Esophagus squamous epithelium (tissue), 5 donors: ENCODE measurements at regions not wholly inside any gene's neighbourhood (a gene's known extent, or its start where the extent isn't known, plus 50 kb on each side); places are given as distances from the start of the nearest gene placed in this dataset.

Experiments
- DNase-seq: peaks from one replicate; lab custom pipeline; 2025; lab: John Stamatoyannopoulos, UW
- H3K27ac ChIP-seq, 4 donors: fragments of 200-600 bp; sonication (generic); one replicate each; pipeline ENCODE4 v1.5.1; 2016 to 2019; ENCODE audit warnings: mild to moderate bottlenecking in 1 of 4
- H3K27me3 ChIP-seq, 4 donors: fragments of 200-600 bp; sonication (generic); 1 replicate in 3 of 4; 2 replicates in 1 of 4; pipeline versions ENCODE4 v1.5.1 to v1.6.0; 2017 to 2021; ENCODE audit warnings: antibody characterized with exemption in 1 of 4
- H3K36me3 ChIP-seq, 3 donors: fragments of 200-600 bp; sonication (generic); one replicate each; pipeline ENCODE4 v1.5.1; 2016 to 2019
- H3K4me1 ChIP-seq, 3 donors: fragments of 200-600 bp; sonication (generic); one replicate each; pipeline ENCODE4 v1.5.1; 2017 to 2019
- H3K4me3 ChIP-seq, 4 donors: fragments of 200-600 bp; sonication (generic); 1 replicate in 3 of 4; 2 replicates in 1 of 4; pipeline ENCODE4 v1.5.1; 2016 to 2019; ENCODE audit warnings: mild to moderate bottlenecking in 2 of 4, moderate library complexity in 1 of 4
- H3K9me3 ChIP-seq, 3 donors: fragments of 200-600 bp; sonication (generic); one replicate each; pipeline ENCODE4 v1.5.1; 2016 to 2019
- CTCF ChIP-seq, 6 experiments: fragments of 450-650 bp in 4 of 6; fragments of 200-600 bp in 2 of 6; sonication (generic) in 2 of 6; IDR thresholded peaks; one replicate each; pipeline ENCODE4 v1.5.1; 2016 to 2019; ENCODE audit warnings: antibody characterized with exemption in 6 of 6, mild to moderate bottlenecking in 4 of 6, moderate library complexity in 4 of 6
- POLR2A ChIP-seq, 4 donors: fragments of 450-650 bp; IDR thresholded peaks; one replicate each; pipeline ENCODE4 v1.6.1; 2017; ENCODE audit warnings: antibody characterized with exemption in 4 of 4, mild to moderate bottlenecking in 4 of 4, moderate library complexity in 3 of 4
- WGBS, 2 donors: methylation state at CpG; one replicate each; pipeline ENCODE4 v1.1.5; 2018; 5-methylcytosine and 5-hydroxymethylcytosine counted together
- intact Hi-C: fragments of 100-400 bp; cut with DNase I; formaldehyde crosslinking; loops from one replicate; pipeline ENCODE4 v1.15.0; 2022
- donor health status: DM: yes; HTN: yes; CAD: no.

GRCh38 chr5:74295141-74295540, 345.4 kb downstream of the ENC1 start:
- no peaks in the 10 kb centered on the region for H3K9me3 ChIP-seq
- TF ChIP-seq POLR2A (IDR thresholded peaks at IDR 0.05) (no peak), CTCF (IDR thresholded peaks at IDR 0.05) (no peak)
- H3K4me3 ChIP-seq, result no peak overlapping the region
- no peak for DNase-seq
- no peaks in the 10 kb centered on the region for H3K27me3 ChIP-seq
- H3K4me1 ChIP-seq, result peaks cover 0 to 35% (median 3%) of the 10 kb centered on the region in 3 donors
- intact Hi-C loops, result no loop called here
- no peak overlapping the region for H3K27ac ChIP-seq
- no peaks in the 10 kb centered on the region for H3K36me3 ChIP-seq
- 82 to 95% methylated on average over 3 of the region's 3 CpGs for WGBS, 2 donors

- intact Hi-C loops, result no loop called here
- H3K27ac ChIP-seq, result peak overlapping the region in 1 of 4 donors; percentile 9
- H3K36me3 ChIP-seq, result no peaks in the 10 kb centered on the region
- H3K4me1 ChIP-seq, result peaks cover 0 to 41% (median 8%) of the 10 kb centered on the region in 3 donors
- no peaks in the 10 kb centered on the region for H3K27me3 ChIP-seq
- TF ChIP-seq CTCF (IDR thresholded peaks at IDR 0.05) (no peak), POLR2A (IDR thresholded peaks at IDR 0.05) (no peak)
- H3K4me3 ChIP-seq, result no peak overlapping the region
- DNase-seq, result no peak
- H3K9me3 ChIP-seq, result no peaks in the 10 kb centered on the region
- WGBS, 2 donors, result 54 to 63% methylated on average over 6 of the region's 6 CpGs
These were observed 346.3 kb downstream of the ENC1 start for GRCh38 chr5:74294231-74294705.

GRCh38 chr5:74293182-74293581, 347.3 kb downstream of the ENC1 start:
- H3K9me3 ChIP-seq, result no peaks in the 10 kb centered on the region
- DNase-seq, result no peak
- no peak overlapping the region for H3K4me3 ChIP-seq
- no peaks in the 10 kb centered on the region for H3K27me3 ChIP-seq
- WGBS, 2 donors, result 46 to 67% methylated on average over 5 of the region's 5 CpGs
- H3K36me3 ChIP-seq, result no peaks in the 10 kb centered on the region
- H3K4me1 ChIP-seq, result peaks cover 0 to 45% (median 10%) of the 10 kb centered on the region in 3 donors
- peak overlapping the region in 1 of 4 donors; percentile 41 for H3K27ac ChIP-seq
- TF ChIP-seq CTCF (IDR thresholded peaks at IDR 0.05) (no peak), POLR2A (IDR thresholded peaks at IDR 0.05) (no peak)
- intact Hi-C loops, result no loop called here

GRCh38 chr5:74290634-74291241, 349.8 kb downstream of the ENC1 start:
- no peaks in the 10 kb centered on the region for H3K9me3 ChIP-seq
- H3K4me3 ChIP-seq, result no peak overlapping the region
- H3K36me3 ChIP-seq, result no peaks in the 10 kb centered on the region
- peaks cover 0 to 37% (median 10%) of the 10 kb centered on the region in 3 donors for H3K4me1 ChIP-seq
- intact Hi-C loops, result no loop called here
- TF ChIP-seq CTCF (IDR thresholded peaks at IDR 0.05), result no peak
- TF ChIP-seq POLR2A (IDR thresholded peaks at IDR 0.05), result no peak
- WGBS, 2 donors, result 56 to 83% methylated on average over 1 of the region's 1 CpG
- H3K27me3 ChIP-seq, result no peaks in the 10 kb centered on the region
- DNase-seq, result no peak
- no peak overlapping the region for H3K27ac ChIP-seq

GRCh38 chr5:74289691-74290090, 350.8 kb downstream of the ENC1 start:
- DNase-seq, result no peak
- peak overlapping the region in 3 of 4 donors; percentile 63 to 82 (median 77) for H3K27ac ChIP-seq
- no peak overlapping the region for H3K4me3 ChIP-seq
- WGBS, 2 donors, result 13 to 18% methylated on average over 1 of the region's 1 CpG
- H3K4me1 ChIP-seq, result peaks cover 0 to 37% (median 10%) of the 10 kb centered on the region in 3 donors
- H3K36me3 ChIP-seq, result no peaks in the 10 kb centered on the region
- intact Hi-C loops, result no loop called here
- H3K27me3 ChIP-seq, result no peaks in the 10 kb centered on the region
- no peaks in the 10 kb centered on the region for H3K9me3 ChIP-seq
- TF ChIP-seq POLR2A (IDR thresholded peaks at IDR 0.05) (no peak), CTCF (IDR thresholded peaks at IDR 0.05) (no peak)
